Erythroblast (primary cell): ENCODE measurements at regions not wholly inside any gene's neighbourhood (a gene's known extent, or its start where the extent isn't known, plus 50 kb on each side); places are given as distances from the start of the nearest gene placed in this dataset.

ENCODE experiments used
- GATA1 ChIP-seq: IDR thresholded peaks from 2 replicates; pipeline ENCODE4 v1.6.1; 2011; ENCODE audit warnings: low read depth, mild to moderate bottlenecking, control low read depth, low read length, moderate library complexity
- POLR2A ChIP-seq: IDR thresholded peaks from 2 replicates; pipeline ENCODE4 v1.6.1; 2011; ENCODE audit warnings: mild to moderate bottlenecking, low read length

- no peak for TF ChIP-seq POLR2A
- TF ChIP-seq GATA1 = no peak
These were observed 213.5 kb downstream of the GPAM start for GRCh38 chr10:111970111-111970510.
